Stomach (tissue), 4 donors: ENCODE measurements at regions not wholly inside any gene's neighbourhood (a gene's known extent, or its start where the extent isn't known, plus 50 kb on each side); places are given as distances from the start of the nearest gene placed in this dataset.

ENCODE experiments used
- CTCF ChIP-seq, 7 experiments: fragments of 450-650 bp in 4 of 7; fragments of 200-600 bp in 3 of 7; sonication (generic) in 3 of 7; IDR thresholded peaks; one replicate each; pipeline ENCODE4 v1.5.1; 2016 to 2019; ENCODE audit warnings: antibody characterized with exemption in 7 of 7, control low read depth in 2 of 7, mild to moderate bottlenecking in 1 of 7
- EP300 ChIP-seq: sonication (generic); formaldehyde crosslinking; IDR thresholded peaks from one replicate; pipeline ENCODE4 v1.6.1; 2017; ENCODE audit warnings: antibody characterized with exemption
- POLR2A ChIP-seq, 4 donors: fragments of 450-650 bp; IDR thresholded peaks; one replicate each; pipeline ENCODE4 v1.6.1; 2016; ENCODE audit warnings: antibody characterized with exemption in 4 of 4, control low read depth in 2 of 4, mild to moderate bottlenecking in 1 of 4, moderate library complexity in 1 of 4
- POLR2AphosphoS5 ChIP-seq, 3 donors: sonication (generic); formaldehyde crosslinking; IDR thresholded peaks; one replicate each; pipeline ENCODE4 v1.6.1; 2016; ENCODE audit warnings: antibody characterized with exemption in 3 of 3

- no peak for TF ChIP-seq CTCF (IDR thresholded peaks at IDR 0.05)
- no peak for TF ChIP-seq POLR2A (IDR thresholded peaks at IDR 0.05)
- TF ChIP-seq POLR2AphosphoS5 (IDR thresholded peaks at IDR 0.05): no peak
- no peak for TF ChIP-seq EP300
Observed at GRCh38 chr3:34727700-34728099, 911.6 kb upstream of the ARPP21 start.
